ENCODE measurements at regions not wholly inside any gene's neighbourhood (a gene's known extent, or its start where the extent isn't known, plus 50 kb on each side); places are given as distances from the start of the nearest gene placed in this dataset.

DNA sequence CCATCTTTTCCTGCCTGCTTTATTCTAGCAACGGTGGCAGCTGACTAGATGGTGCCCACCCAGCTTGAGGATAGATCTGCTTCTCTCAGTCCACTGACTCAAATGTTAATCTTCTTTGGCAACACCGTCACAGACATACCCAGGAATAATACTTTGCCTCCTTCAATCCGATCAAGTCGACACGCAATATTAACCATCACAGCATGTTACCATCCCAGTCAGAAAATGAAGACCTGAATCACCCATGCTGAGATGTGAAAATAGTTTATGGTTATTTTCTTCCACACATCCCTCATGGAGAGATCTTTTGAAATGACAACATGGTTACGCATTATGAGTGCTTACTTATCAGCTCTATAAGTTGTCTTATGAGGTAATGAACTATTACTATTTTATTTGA is 392.8 kb downstream of the SEC23A start:
- no peak overlapping the region for H2BK20ac ChIP-seq (ENCODE audit: low read length)
- no peaks in the 10 kb centered on the region for H3K79me1 ChIP-seq (ENCODE audit: low read depth, low read length)
- H4K91ac ChIP-seq (replicated peaks; ENCODE audit: insufficient read length, low read length): no peak overlapping the region
- H3K4me1 ChIP-seq (replicated peaks in 1 of 4; ENCODE audit: control insufficient read depth in 3 of 4, insufficient read depth in 4 of 4, low read length in 3 of 4): no peaks in the 10 kb centered on the region
- no peaks in the 10 kb centered on the region for H3K36me3 ChIP-seq (ENCODE audit: control insufficient read depth in 2 of 4, insufficient read depth in 4 of 4, low read length in 3 of 4)
- no peak overlapping the region for H4K5ac ChIP-seq (ENCODE audit: insufficient read length, low read depth, low read length)
- no peak overlapping the region for H3K27ac ChIP-seq (ENCODE audit: low read depth, low read length)
- H3K27me3 ChIP-seq (replicated peaks in 1 of 4; ENCODE audit: control insufficient read depth in 3 of 4, extremely low read depth in 1 of 4, insufficient read depth in 3 of 4, low read length in 3 of 4): no peaks in the 10 kb centered on the region
- H3K79me2 ChIP-seq (ENCODE audit: control insufficient read depth in 1 of 2, insufficient read depth in 2 of 2, low read length in 2 of 2): no peaks in the 10 kb centered on the region
- POLR2A ChIA-PET (ENCODE audit: partially characterized antibody): no interaction called here
- CTCF ChIA-PET (ENCODE audit: partially characterized antibody): interaction anchor here (1.8 to 2.6 kb wide), 3 partner anchors 12 to 306 kb away, joined by 4 to 13 read pairs (median 7); no protein-coding TSS in a partner anchor
- no peak overlapping the region for H2BK120ac ChIP-seq (replicated peaks; ENCODE audit: low read depth, low read length)
- H2AFZ ChIP-seq (ENCODE audit: low read length): no peak overlapping the region
- no peak overlapping the region for H3K4me3 ChIP-seq (ENCODE audit: extremely low read depth in 1 of 4, insufficient read depth in 2 of 4, low read depth in 3 of 4, low read length in 4 of 4)
- H3K23me2 ChIP-seq (ENCODE audit: low read depth, low read length): no peaks in the 10 kb centered on the region
- DNase-seq (ENCODE audit: low read depth in 1 of 2, low spot score in 2 of 2) (no peak), FAIRE-seq (no peak)
- H2BK15ac ChIP-seq (ENCODE audit: low read length): no peak overlapping the region
- H3K56ac ChIP-seq (replicated peaks; ENCODE audit: insufficient read length, low read depth, low read length): no peak overlapping the region
- H3K14ac ChIP-seq (ENCODE audit: insufficient read length): no peak overlapping the region
- no peaks in the 10 kb centered on the region for H3K9me3 ChIP-seq (ENCODE audit: insufficient read depth in 2 of 2, low read depth in 1 of 2, low read length in 1 of 2)
- no peaks in the 10 kb centered on the region for H4K20me1 ChIP-seq (replicated peaks in 1 of 2; ENCODE audit: control insufficient read depth in 1 of 2, insufficient read depth in 2 of 2, low read length in 2 of 2)
- H2BK5ac ChIP-seq (ENCODE audit: low read depth, low read length): no peak overlapping the region
- H4K8ac ChIP-seq (ENCODE audit: extremely low read depth, insufficient read depth, low read length): no peak overlapping the region
- no peak overlapping the region for H2BK12ac ChIP-seq (ENCODE audit: low read depth, low read length)
- no peak overlapping the region for H3K4me2 ChIP-seq (ENCODE audit: insufficient read depth in 1 of 2, low read depth in 2 of 2, low read length in 2 of 2)
- 94% methylated on average over 6 of the region's 6 CpGs; no CpG with 5 or more reads in 1 of the 2 experiments for WGBS, 2 experiments (ENCODE audit: extremely low coverage in 1 of 2, insufficient coverage in 1 of 2, insufficient read length in 1 of 2, insufficient replicate concordance in 2 of 2, low coverage in 1 of 2, low lambda C conversion rate in 2 of 2, missing lambda C conversion rate in 1 of 2)
- no peak overlapping the region for H3K4ac ChIP-seq (replicated peaks; ENCODE audit: insufficient read length, low read depth, low read length)
- H3K23ac ChIP-seq (ENCODE audit: insufficient read length): no peak overlapping the region
- H3K18ac ChIP-seq (ENCODE audit: extremely low read depth, low read length): no peak overlapping the region
- H3K9ac ChIP-seq (replicated peaks in 1 of 4; ENCODE audit: extremely low read depth in 1 of 4, low read depth in 3 of 4, low read length in 3 of 4): no peak overlapping the region
- H2AK5ac ChIP-seq (ENCODE audit: low read depth, low read length): no peak overlapping the region
- no peak for TF ChIP-seq RBBP5 (IDR thresholded peaks at IDR 0.05; ENCODE audit: borderline replicate concordance, low read depth, low read length)
- TF ChIP-seq, protein P1, sequence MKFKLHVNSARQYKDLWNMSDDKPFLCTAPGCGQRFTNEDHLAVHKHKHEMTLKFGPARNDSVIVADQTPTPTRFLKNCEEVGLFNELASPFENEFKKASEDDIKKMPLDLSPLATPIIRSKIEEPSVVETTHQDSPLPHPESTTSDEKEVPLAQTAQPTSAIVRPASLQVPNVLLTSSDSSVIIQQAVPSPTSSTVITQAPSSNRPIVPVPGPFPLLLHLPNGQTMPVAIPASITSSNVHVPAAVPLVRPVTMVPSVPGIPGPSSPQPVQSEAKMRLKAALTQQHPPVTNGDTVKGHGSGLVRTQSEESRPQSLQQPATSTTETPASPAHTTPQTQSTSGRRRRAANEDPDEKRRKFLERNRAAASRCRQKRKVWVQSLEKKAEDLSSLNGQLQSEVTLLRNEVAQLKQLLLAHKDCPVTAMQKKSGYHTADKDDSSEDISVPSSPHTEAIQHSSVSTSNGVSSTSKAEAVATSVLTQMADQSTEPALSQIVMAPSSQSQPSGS (IDR thresholded peaks at IDR 0.05; ENCODE audit: low read length): no peak
- no peak for TF ChIP-seq TBP (IDR thresholded peaks at IDR 0.05; ENCODE audit: low read depth, low read length)
- TF ChIP-seq SIRT6 (IDR thresholded peaks at IDR 0.05; ENCODE audit: low read length): no peak
- no peak for TF ChIP-seq KDM5A (IDR thresholded peaks at IDR 0.05; ENCODE audit: low read length)
- TF ChIP-seq SIN3A (conservative IDR thresholded peaks at IDR 0.05 in 1 of 2, IDR thresholded peaks at IDR 0.05 in 1 of 2; ENCODE audit: low read depth in 1 of 2, low read length in 2 of 2): no peak
- TF ChIP-seq TAF1 (IDR thresholded peaks at IDR 0.05; ENCODE audit: low read depth, low read length): no peak
- TF ChIP-seq RFX5 (IDR thresholded peaks at IDR 0.05; ENCODE audit: borderline replicate concordance, low read depth, low read length): no peak
- TF ChIP-seq EZH2 (IDR thresholded peaks at IDR 0.05; ENCODE audit: low read depth, low read length, severe bottlenecking): no peak
- TF ChIP-seq SP1 (IDR thresholded peaks at IDR 0.05; ENCODE audit: low read depth, low read length): no peak
- no peak for TF ChIP-seq SP4 (IDR thresholded peaks at IDR 0.05; ENCODE audit: low read length)
- TF ChIP-seq SIX5 (IDR thresholded peaks at IDR 0.05; ENCODE audit: low read depth, low read length): no peak
- no peak for TF ChIP-seq EP300 (IDR thresholded peaks at IDR 0.05; ENCODE audit: borderline replicate concordance in 1 of 2, low read depth in 2 of 2, low read length in 2 of 2)
- no peak for TF ChIP-seq PHF8 (conservative IDR thresholded peaks at IDR 0.05; ENCODE audit: low read depth, low read length)

Data from H1 (cell line).